HCEC 1CT (cell line): ENCODE measurements at regions not wholly inside any gene's neighbourhood (a gene's known extent, or its start where the extent isn't known, plus 50 kb on each side); places are given as distances from the start of the nearest gene placed in this dataset.
A peak's percentile ranks its signal among the peaks of the same experiment; 100 is the strongest.
"Not testable (repeated sequence)": the region's sequence is repeated elsewhere in the genome, so short reads cannot be mapped to it uniquely, and the experiment has no call there.

Source experiments
- DNase-seq: peaks from one replicate; pipeline ENCODE4 v3.0.0-alpha.2; 2017

DNA sequence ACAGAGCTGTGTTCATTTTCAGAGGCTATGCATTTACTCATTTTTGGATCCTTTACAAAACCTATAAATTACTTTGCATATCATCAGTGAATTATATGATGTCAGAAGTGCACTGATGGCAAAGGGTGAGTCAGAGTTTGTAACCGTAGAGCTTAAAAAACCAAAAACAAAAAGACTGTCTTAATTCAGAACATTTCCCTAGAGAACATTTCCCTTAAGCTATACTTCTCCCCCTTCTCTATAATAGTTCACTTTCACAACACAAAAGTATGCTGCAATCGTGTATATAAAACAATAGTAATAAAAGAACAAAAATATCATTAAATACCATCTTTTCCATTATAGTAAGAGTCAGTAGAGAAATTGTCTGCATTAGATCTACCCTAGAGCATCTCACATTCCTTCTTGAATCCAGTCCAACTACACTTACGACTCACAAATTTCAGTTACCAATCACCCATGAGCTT is 934.9 kb downstream of the LRFN5 start:
- no peak for DNase-seq

GRCh38 chr14:42535397-42535796 is 928.7 kb downstream of the LRFN5 start:
- DNase-seq = no peak

DNA sequence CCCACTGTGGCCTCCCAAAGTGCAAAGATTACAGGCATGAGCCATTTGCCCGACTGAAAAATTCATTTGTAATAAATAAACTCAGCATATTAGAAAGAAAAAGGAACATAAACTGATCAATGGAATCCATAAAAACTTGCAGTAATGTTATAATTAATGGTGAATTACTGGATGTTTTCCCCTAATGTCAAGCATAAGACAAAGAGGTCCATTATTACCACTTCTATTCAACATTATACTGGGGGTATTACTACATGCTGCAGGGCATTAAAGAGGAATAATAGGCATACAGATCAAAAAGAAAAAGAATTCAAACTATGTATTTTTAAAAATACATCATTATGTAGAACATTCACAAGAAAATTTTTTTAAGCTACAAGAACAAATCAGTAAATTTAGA is 926.8 kb downstream of the LRFN5 start:
- DNase-seq = no peak

DNA sequence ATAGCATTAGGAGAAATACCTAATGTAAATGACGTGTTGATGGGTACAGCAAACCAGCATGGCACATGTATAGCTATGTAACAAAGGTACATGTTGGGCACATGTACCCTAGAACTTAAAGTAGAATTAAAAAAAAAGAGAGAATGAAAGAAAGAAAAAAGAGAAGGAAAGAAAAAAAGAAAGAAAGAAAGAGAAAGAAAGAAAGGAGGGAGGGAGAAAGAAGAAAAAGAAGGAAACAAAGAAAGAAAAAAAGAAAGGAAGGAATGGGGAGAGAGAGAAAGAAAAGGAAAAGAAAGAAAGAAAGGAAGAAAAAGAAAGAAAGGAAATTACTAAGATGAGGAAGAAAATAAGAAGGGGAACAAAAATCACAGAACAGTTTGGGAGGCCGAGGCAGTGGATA is 925.5 kb downstream of the LRFN5 start:
- no peak for DNase-seq

DNA sequence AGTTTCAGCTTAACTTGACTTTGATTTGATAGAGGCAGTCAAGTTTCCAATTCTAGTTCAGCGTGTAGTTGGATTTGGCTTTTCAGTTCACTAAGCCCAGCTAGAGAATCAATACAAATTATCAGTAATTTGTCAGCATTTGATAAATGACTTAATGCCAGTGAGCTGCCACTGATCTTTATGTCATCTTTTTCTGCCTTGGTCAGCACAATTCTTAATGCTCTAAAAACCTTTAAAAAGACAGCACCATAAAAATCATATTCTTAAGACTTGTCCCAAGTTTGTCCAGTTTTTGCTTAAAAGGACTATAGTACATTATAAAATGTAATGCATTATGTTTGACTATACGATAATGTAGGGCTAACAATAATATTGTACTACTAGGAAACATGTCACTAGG is 920.5 kb downstream of the LRFN5 start:
- DNase-seq = no peak

GRCh38 chr14:42523666-42524065 is 917.0 kb downstream of the LRFN5 start:
- DNase-seq = no peak

DNA sequence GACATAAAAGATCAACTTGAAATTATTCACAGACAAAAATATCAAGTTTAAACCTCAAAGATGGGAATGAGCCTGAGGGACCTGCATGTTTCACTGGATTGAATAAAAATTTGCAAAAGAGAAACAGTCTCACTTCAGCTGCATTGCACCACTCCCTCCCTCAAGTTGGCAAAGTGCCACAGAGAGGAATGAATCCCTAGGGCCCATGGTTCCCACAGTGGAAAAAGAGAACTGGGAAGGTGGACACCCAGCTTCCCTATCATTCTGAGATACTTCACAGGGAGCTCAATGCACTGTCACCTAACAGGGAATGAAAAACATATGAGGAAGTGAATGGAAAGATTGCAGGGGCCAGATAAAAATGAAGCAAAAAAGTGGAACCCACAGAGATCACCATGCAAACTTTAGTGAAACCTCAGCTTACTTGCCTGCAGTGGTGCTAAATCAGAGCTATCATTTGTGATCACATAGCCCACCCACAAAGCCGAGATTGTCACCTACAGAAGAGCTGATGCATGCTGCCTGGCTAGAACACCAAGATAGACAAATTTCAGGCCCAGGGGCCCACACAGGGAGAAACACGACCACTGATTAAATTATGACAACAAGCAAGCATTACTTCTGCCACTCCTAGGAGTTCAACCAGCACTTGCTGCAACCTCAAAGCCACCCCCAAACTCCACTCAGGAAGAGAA is 911.3 kb downstream of the LRFN5 start:
- DNase-seq = no peak

DNA sequence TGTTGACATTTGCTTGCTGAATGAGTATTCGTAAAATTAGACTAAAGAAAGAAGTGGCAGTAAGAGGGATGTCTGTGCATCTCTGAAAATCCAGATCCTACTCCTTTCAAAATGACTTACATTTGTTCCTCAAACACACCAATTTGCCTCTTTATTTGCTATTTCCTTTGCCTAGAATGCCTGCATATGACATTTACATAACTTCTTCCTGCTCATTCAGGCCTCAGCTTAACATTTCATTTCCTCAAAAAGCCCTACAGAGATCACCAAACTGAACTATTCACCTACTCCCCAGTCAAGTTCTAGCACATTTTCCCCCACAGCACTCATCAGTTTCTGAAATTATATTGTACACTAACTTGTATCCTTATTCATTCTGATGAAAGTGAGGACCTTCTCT is 907.2 kb downstream of the LRFN5 start:
- DNase-seq = no peak

GRCh38 chr14:42510071-42510470 is 903.4 kb downstream of the LRFN5 start:
- no peak for DNase-seq

- DNase-seq = no peak
Observed at GRCh38 chr14:42508209-42508946, 901.7 kb downstream of the LRFN5 start.

GRCh38 chr14:42504433-42504832 is 897.8 kb downstream of the LRFN5 start:
- DNase-seq = no peak

- DNase-seq = no peak
Observed at GRCh38 chr14:42499137-42499536, 892.5 kb downstream of the LRFN5 start.

DNA sequence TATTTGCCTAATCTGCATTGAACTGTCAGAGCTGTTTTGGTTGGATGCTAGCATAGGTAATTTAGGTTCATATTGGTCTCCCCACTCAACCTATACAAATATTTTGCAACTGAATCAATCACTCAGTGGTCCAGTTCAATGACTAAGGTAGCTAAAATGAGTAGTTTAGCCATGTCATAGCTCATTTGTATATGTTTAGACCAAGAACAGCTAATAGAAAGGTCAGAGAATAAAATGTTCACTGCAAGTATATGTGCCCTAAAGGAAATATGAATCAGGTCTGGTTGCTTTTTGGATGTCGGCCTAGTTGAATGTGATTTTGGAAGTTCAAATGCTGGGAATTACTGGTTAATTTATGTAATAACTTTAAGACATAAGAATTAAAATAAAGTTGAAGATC is 883.9 kb downstream of the LRFN5 start:
- DNase-seq = peak; percentile 1

DNA sequence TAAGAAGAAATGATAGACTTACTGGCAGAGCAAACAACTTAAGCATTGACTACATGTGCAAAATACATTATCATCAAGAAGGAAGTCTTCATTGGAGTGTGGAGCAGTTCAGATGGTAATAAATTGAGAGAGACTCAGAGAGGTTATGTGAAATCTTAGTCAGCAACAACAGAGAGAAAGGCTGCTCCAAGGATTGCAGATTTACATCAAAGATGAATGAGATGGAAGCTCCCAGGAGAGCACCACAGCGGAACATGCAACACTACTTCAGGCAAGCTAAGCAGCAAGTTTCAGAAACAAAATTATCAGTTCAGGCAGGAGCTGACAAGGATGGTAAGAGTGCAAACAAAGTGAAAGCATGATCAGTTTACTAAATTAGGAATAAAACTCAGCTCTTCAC is 882.3 kb downstream of the LRFN5 start:
- DNase-seq = no peak

- DNase-seq = not testable (repeated sequence)
Observed at GRCh38 chr14:42482345-42482971, 875.8 kb downstream of the LRFN5 start.

DNA sequence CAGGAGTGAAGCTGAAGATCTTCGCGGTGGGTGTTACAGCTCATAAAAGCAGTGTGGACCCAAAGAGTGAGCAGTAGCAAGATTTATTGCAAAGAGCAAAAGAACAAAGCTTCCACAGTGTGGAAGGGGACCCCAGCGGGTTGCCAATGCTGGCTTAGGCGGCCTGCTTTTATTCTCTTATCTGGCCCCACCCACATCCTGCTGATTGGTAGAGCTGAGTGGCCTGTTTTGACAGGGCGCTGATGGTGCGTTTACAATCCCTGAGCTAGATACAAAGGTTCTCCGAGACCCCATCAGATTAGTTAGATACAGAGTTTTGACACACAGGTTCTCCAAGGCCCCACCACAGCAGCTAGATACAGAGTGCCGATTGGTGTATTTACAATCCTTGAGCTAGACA is 875.0 kb downstream of the LRFN5 start:
- not testable (repeated sequence) for DNase-seq

DNA sequence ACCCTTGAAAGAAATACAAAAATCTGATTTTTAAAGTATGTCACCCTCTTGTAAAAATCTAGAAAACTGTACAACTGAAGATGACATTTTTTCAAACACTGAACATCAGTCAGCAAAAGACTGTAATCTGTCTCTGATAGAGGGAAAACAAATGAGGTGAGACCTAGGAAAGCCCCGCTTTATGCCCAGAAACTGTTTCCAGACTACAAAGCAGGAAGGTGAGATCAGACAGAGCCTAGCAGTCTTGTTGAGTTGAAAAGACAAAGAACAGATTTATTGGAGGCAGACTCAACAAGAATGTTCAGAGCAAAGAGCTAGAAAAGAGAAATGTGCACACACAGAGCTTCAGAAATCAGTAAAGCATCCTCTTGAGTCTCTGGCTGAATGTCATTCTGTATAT is 873.6 kb downstream of the LRFN5 start:
- no peak for DNase-seq

- DNase-seq = no peak
Observed at GRCh38 chr14:42475289-42475688, 868.6 kb downstream of the LRFN5 start.

- no peak for DNase-seq
Observed at GRCh38 chr14:42470427-42470719, 863.7 kb downstream of the LRFN5 start.

DNA sequence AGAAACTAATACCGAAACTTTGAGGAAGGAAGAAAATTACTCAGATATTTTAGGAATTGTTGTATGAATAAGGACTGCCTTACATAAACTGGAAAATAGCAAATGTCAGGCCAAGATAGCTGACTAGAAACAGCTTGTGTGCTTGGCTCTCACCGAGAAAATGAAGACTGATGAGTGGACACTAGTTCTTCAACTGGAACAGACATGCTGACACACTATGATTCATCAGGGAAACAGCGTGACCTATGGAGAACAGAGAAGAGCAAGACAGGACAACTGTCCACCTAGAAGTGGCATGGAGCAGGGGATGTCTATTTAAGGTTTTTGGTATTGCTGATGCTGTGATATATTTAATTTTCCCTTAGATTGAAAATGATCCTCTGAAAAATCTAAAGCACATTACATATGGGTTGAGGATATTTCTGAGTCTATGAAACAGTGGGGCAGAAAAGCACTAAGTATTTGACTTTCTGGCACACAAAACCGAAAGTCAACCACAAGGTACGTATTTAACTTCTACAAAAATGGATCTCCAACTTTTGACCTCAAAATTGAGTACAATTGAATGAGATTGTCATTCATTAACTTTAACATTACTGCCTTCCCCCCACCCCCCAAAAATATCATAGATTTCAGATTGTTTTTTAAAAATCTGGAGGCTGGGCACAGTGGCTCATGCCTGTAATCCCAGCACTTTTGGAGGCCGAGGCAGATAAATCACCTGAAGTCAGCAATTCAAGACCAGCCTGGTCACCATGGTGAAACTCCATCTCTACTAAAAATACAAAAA is 863.2 kb downstream of the LRFN5 start:
- peak; percentile 21 for DNase-seq

GRCh38 chr14:42460673-42461072 is 854.0 kb downstream of the LRFN5 start:
- DNase-seq = no peak

GRCh38 chr14:42459171-42459685 is 852.6 kb downstream of the LRFN5 start:
- DNase-seq = no peak

- DNase-seq = no peak
Observed at GRCh38 chr14:42441615-42442014, 834.9 kb downstream of the LRFN5 start.
